OCI-LY7 (cell line): ENCODE measurements at regions not wholly inside any gene's neighbourhood (a gene's known extent, or its start where the extent isn't known, plus 50 kb on each side); places are given as distances from the start of the nearest gene placed in this dataset.

ENCODE experiments used
- EZH2phosphoT487 ChIP-seq: fragments of 200-600 bp; sonication (generic); IDR thresholded peaks from 2 replicates; pipeline ENCODE4 v1.6.1; 2018; ENCODE audit warnings: low read depth, borderline replicate concordance, mild to moderate bottlenecking, mixed run types, antibody characterized with exemption, low read length, moderate library complexity, mixed read lengths
- TF ChIP-seq, protein P1 (sequence below): fragments of 200-600 bp; sonication (generic); conservative IDR thresholded peaks from 2 replicates; pipeline ENCODE4 v1.5.1; 2014; ENCODE audit warnings: mild to moderate bottlenecking, antibody characterized with exemption, low read length, moderate library complexity, mixed read lengths

DNA sequence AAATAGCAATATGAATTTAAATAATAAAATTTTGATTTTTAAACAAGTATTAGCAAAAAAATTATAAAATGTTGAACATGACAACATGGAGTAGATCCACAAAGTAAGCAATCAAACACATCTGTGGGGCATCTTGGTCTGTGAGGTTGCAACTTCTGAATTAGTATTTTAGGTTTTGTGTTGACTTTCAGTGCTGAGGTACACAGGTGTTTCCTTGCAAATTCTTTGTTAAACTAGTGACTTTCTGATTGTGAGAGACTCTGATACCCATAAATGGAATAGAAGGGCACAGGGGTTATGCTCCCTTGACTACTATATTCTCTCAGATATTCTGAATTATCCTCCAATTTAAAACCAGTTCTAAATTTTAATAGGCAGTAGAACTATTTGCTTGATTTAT lies 841.7 kb downstream of the CDH8 start:
- TF ChIP-seq, protein P1, sequence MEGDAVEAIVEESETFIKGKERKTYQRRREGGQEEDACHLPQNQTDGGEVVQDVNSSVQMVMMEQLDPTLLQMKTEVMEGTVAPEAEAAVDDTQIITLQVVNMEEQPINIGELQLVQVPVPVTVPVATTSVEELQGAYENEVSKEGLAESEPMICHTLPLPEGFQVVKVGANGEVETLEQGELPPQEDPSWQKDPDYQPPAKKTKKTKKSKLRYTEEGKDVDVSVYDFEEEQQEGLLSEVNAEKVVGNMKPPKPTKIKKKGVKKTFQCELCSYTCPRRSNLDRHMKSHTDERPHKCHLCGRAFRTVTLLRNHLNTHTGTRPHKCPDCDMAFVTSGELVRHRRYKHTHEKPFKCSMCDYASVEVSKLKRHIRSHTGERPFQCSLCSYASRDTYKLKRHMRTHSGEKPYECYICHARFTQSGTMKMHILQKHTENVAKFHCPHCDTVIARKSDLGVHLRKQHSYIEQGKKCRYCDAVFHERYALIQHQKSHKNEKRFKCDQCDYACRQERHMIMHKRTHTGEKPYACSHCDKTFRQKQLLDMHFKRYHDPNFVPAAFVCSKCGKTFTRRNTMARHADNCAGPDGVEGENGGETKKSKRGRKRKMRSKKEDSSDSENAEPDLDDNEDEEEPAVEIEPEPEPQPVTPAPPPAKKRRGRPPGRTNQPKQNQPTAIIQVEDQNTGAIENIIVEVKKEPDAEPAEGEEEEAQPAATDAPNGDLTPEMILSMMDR: no peak
- TF ChIP-seq EZH2phosphoT487: no peak
